ENCODE measurements at regions not wholly inside any gene's neighbourhood (a gene's known extent, or its start where the extent isn't known, plus 50 kb on each side); places are given as distances from the start of the nearest gene placed in this dataset.

GRCh38 chr1:240687820-240688219 is 75.9 kb upstream of the GREM2 start:
- Histone ChIP-seq H3K4me1 (ENCODE audit: insufficient read depth, low read length, poor library complexity, severe bottlenecking) (no peaks in the 10 kb centered on the region), H3K9me3 (ENCODE audit: low read depth, low read length, poor library complexity, severe bottlenecking) (no peaks in the 10 kb centered on the region), H3K4me3 (ENCODE audit: low read depth, low read length, poor library complexity, severe bottlenecking) (no peak overlapping the region), H3K27me3 (replicated peaks; ENCODE audit: insufficient read depth, low read depth, low read length, poor library complexity) (peaks cover 3% of the 10 kb centered on the region), H3K27ac (ENCODE audit: low read depth, low read length, poor library complexity, severe bottlenecking) (no peak overlapping the region), H3K36me3 (ENCODE audit: insufficient read depth, low read length, poor library complexity, severe bottlenecking) (no peaks in the 10 kb centered on the region)
- no peak for DNase-seq (ENCODE audit: low spot score)
- TF ChIP-seq EZH2 (IDR thresholded peaks at IDR 0.05; ENCODE audit: borderline replicate concordance, low read depth, low read length, poor library complexity, severe bottlenecking): no peak
- TF ChIP-seq CTCF (conservative IDR thresholded peaks at IDR 0.05; ENCODE audit: low read depth, low read length): no peak
- intact Hi-C loops (cut with micrococcal nuclease; ENCODE audit: unreplicated experiment): no loop called here
- ChIA-PET POLR2A (ENCODE audit: low non-redundant PET) (no interaction called here), CTCF (no interaction called here)
- no TSS peak for BruUV-seq (replicated peaks)

GRCh38 chr1:240683576-240683975 is 71.6 kb upstream of the GREM2 start:
- intact Hi-C loops (cut with micrococcal nuclease; ENCODE audit: unreplicated experiment): no loop called here
- no peaks in the 10 kb centered on the region for H3K4me1 ChIP-seq (ENCODE audit: insufficient read depth, low read length, poor library complexity, severe bottlenecking)
- no peaks in the 10 kb centered on the region for H3K27me3 ChIP-seq (replicated peaks; ENCODE audit: insufficient read depth, low read depth, low read length, poor library complexity)
- H3K9me3 ChIP-seq (ENCODE audit: low read depth, low read length, poor library complexity, severe bottlenecking): no peaks in the 10 kb centered on the region
- ChIA-PET POLR2A (ENCODE audit: low non-redundant PET) (no interaction called here), CTCF (no interaction called here)
- DNase-seq (ENCODE audit: low spot score): no peak
- no TSS peak for BruUV-seq (replicated peaks)
- TF ChIP-seq EZH2 (IDR thresholded peaks at IDR 0.05; ENCODE audit: borderline replicate concordance, low read depth, low read length, poor library complexity, severe bottlenecking): no peak
- no peak for TF ChIP-seq CTCF (conservative IDR thresholded peaks at IDR 0.05; ENCODE audit: low read depth, low read length)
- no peaks in the 10 kb centered on the region for H3K36me3 ChIP-seq (ENCODE audit: insufficient read depth, low read length, poor library complexity, severe bottlenecking)
- H3K4me3 ChIP-seq (ENCODE audit: low read depth, low read length, poor library complexity, severe bottlenecking): no peak overlapping the region
- H3K27ac ChIP-seq (ENCODE audit: low read depth, low read length, poor library complexity, severe bottlenecking): no peak overlapping the region

- no peaks in the 10 kb centered on the region for H3K36me3 ChIP-seq (ENCODE audit: insufficient read depth, low read length, poor library complexity, severe bottlenecking)
- H3K27me3 ChIP-seq (replicated peaks; ENCODE audit: insufficient read depth, low read depth, low read length, poor library complexity): no peaks in the 10 kb centered on the region
- no peak for DNase-seq (ENCODE audit: low spot score)
- no peaks in the 10 kb centered on the region for H3K4me1 ChIP-seq (ENCODE audit: insufficient read depth, low read length, poor library complexity, severe bottlenecking)
- ChIA-PET POLR2A (ENCODE audit: low non-redundant PET) (no interaction called here), CTCF (no interaction called here)
- no peaks in the 10 kb centered on the region for H3K9me3 ChIP-seq (ENCODE audit: low read depth, low read length, poor library complexity, severe bottlenecking)
- intact Hi-C loops (cut with micrococcal nuclease; ENCODE audit: unreplicated experiment): no loop called here
- TF ChIP-seq CTCF (conservative IDR thresholded peaks at IDR 0.05; ENCODE audit: low read depth, low read length) (no peak), EZH2 (IDR thresholded peaks at IDR 0.05; ENCODE audit: borderline replicate concordance, low read depth, low read length, poor library complexity, severe bottlenecking) (no peak)
- no peak overlapping the region for H3K27ac ChIP-seq (ENCODE audit: low read depth, low read length, poor library complexity, severe bottlenecking)
- BruUV-seq (replicated peaks): no TSS peak
- H3K4me3 ChIP-seq (ENCODE audit: low read depth, low read length, poor library complexity, severe bottlenecking): no peak overlapping the region
Observed at GRCh38 chr1:240682859-240683242, 70.9 kb upstream of the GREM2 start.

All from A673 (cell line).